ENCODE measurements at regions not wholly inside any gene's neighbourhood (a gene's known extent, or its start where the extent isn't known, plus 50 kb on each side); places are given as distances from the start of the nearest gene placed in this dataset.

DNA sequence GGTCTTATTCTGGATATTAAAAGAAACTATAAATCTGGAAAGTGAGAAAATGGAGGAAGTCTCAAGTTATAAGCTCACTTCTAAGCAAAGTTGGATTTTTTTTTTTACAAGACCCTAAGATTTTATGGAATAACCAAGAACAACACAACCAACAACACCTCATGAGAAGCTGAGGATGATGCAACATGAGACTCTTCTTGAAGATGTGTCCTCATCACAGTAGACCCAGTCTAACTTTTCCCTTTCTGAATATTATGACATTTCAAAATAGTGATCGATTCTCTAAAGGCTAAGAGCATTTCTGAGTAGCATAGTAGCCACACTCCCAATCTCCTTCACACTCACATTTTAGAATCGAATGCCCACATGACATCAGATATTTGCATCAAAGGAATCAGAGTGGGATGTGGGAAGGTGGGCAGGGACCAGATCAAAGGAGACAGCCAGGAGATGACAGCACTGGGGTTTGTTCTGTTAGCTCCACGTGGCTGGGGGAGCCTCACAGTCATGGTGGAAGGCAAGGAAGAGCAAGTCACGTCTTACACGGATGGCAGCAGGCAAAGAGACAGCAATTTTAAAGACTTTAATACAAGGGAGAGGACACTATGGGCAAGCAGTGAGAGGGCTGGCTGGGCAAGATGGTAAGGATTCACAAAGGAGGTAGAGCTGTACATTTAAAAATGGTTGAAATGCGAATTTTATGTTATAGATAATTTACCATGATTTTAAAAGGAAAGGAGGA is 90.7 kb upstream of the MYL2 start:
- TF ChIP-seq SP1 (IDR thresholded peaks at IDR 0.05), result no peak
- no peak for TF ChIP-seq SUZ12 (IDR thresholded peaks at IDR 0.05)
